Activated naive CD8-positive, alpha-beta T cell treated with anti-CD3 and anti-CD28 coated beads, Interleukin-2, amount 50 U/mL, for 24 hours (primary cell): ENCODE measurements at regions not wholly inside any gene's neighbourhood (a gene's known extent, or its start where the extent isn't known, plus 50 kb on each side); places are given as distances from the start of the nearest gene placed in this dataset.

ENCODE experiments used
- ATAC-seq: fragments of 150-1000 bp; cut with Tn5 transposase; one replicate; pipeline ENCODE4 v1.10.0; 2021
- DNase-seq: peaks from one replicate; pipeline ENCODE4 v3.0.0; 2021
- H3K27ac Mint-ChIP-seq: one replicate; pipeline ENCODE4 v1.8.0; 2021; ENCODE audit warnings: mild to moderate bottlenecking, mixed read lengths
- H3K27me3 Mint-ChIP-seq: one replicate; pipeline ENCODE4 v1.8.0; 2021; ENCODE audit warnings: mixed read lengths
- H3K36me3 Mint-ChIP-seq: one replicate; pipeline ENCODE4 v1.8.0; 2021; ENCODE audit warnings: low read depth, mixed read lengths
- H3K4me1 Mint-ChIP-seq: one replicate; pipeline ENCODE4 v1.8.0; 2021; ENCODE audit warnings: mixed read lengths
- H3K4me3 Mint-ChIP-seq: one replicate; pipeline ENCODE4 v1.8.0; 2021; ENCODE audit warnings: mild to moderate bottlenecking, moderate library complexity, mixed read lengths
- H3K9me3 Mint-ChIP-seq: one replicate; pipeline ENCODE4 v1.8.0; 2021; ENCODE audit warnings: mixed read lengths

DNA sequence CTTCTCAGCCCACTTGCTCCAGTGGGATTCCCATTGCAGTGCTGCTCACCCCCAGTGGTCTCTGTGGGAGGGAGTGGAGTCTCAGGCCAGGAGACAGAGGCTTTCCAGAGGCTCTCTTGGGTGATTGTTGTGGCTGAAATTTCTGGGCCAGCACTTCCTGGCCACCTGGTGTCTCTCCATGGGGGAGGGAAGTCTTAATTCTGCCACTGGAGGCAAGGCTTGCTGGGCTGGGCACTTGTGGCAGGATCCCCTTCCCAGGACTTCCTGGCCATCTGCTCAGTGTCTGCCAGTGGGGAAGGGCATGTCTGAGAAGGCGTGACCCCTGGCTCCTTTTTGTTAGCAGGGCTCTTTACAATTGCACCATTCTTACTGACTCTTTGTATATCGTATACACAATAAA is 351.8 kb downstream of the GABRB3 start:
- Mint-ChIP-seq H3K27me3 (no peaks in the 10 kb centered on the region), H3K9me3 (peaks cover 17% of the 10 kb centered on the region), H3K4me1 (no peaks in the 10 kb centered on the region), H3K4me3 (no peak overlapping the region), H3K36me3 (no peaks in the 10 kb centered on the region), H3K27ac (no peak overlapping the region)
- DNase-seq (no peak), ATAC-seq (no peak)

DNA sequence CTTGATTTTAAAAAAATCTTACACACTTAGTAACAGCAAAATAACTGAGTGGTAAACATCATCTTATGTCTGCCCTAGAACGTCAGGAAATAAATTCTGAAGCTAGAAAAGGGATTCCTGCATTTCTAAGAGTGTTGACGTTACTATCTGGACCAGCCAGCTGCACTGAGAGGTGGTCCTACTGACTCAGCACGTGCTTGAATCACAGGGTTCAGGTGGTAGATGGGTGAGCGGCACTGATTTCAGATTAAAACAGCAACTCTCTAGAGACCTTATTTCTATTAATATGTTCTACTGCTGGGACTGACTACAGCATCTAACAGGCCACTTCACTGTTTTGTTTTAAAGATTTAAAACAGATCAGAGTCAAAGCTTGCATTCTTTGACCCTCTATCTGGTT is 377.2 kb downstream of the GABRB3 start:
- Mint-ChIP-seq H3K36me3 (no peaks in the 10 kb centered on the region), H3K27me3 (peaks cover 2% of the 10 kb centered on the region), H3K27ac (no peak overlapping the region), H3K4me1 (no peaks in the 10 kb centered on the region), H3K9me3 (no peaks in the 10 kb centered on the region), H3K4me3 (no peak overlapping the region)
- ATAC-seq (no peak), DNase-seq (no peak)

DNA sequence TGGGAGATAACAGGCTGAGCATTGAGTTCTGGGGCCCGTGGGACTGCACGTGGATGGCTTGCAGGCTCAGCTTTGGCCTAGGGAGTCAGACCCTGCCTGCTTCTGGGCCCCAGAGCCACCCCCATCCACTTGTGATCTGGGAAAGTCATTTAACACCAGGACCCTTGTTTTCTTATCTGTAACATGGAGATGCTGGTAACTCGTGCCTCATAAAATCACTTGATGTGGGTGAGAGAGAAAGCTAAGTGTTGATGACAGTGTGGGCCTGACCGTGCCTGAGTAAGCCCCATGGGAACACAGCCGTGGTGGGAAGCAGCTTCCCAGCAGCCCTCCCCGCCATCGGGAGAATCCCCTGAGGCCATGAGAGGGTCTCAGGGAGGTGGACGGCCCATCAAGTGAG is 378.1 kb downstream of the GABRB3 start:
- no peaks in the 10 kb centered on the region for H3K36me3 Mint-ChIP-seq
- ATAC-seq: no peak
- DNase-seq: no peak

DNA sequence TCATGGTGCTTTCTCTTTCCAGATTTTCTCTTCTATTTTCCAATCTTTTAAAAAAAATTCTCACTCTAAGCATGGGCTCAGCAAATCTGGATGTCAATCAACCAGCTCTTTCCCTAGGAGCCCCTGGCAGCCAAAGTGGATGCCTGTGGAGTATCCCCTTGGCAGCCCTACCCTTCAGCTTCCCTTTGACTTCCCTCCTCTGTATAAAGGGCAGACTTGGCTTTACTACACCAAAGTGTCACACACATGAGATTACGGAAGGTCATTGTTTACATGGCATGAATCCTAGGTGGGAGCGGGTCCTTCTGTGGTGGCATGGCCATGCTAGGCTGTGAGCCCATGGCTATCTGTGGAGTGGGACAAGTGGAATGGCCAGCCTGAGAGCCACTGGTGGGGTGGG is 379.9 kb downstream of the GABRB3 start:
- no peaks in the 10 kb centered on the region for H3K4me1 Mint-ChIP-seq
- no peak overlapping the region for H3K27ac Mint-ChIP-seq
- H3K9me3 Mint-ChIP-seq: peaks cover 14% of the 10 kb centered on the region
- no peak overlapping the region for H3K4me3 Mint-ChIP-seq
- ATAC-seq: no peak
- no peaks in the 10 kb centered on the region for H3K36me3 Mint-ChIP-seq
- no peak for DNase-seq
- H3K27me3 Mint-ChIP-seq: no peaks in the 10 kb centered on the region

More for the DNA sequence above, 378.1 kb downstream of the GABRB3 start:
- H3K4me3 Mint-ChIP-seq: no peak overlapping the region
- H3K4me1 Mint-ChIP-seq: no peaks in the 10 kb centered on the region
- peaks cover under 1% of the 10 kb centered on the region for H3K27me3 Mint-ChIP-seq
- H3K27ac Mint-ChIP-seq: no peak overlapping the region
- H3K9me3 Mint-ChIP-seq: peaks cover under 1% of the 10 kb centered on the region

DNA sequence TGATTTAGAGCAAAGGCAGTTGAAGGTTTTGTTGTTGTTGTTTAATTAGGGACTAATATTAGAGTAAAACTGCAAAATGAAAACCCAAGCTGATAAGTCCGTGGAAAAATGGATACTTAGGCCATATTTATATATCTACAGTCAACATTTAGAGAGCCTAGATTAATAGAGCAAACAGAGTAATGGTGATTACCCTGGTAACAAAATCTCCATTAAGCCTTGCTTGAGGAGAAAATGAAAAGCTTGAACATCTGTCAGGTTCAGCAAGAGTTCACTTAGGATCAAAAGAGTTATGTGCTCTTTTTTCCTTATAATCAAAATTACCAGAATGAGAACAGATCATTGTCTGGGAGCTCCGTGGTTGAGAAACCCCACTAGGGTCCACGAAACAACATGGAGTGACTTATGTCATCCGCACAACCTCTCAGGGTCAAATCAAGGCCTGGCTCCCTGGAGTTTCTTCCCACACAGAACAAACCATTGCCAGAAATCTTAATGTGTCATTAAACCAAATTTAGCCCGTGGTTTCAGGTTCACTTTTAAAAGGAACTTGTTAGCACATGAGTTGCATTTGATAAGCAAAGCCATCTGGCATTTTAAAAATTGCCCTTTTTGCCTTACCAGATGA is 381.2 kb downstream of the GABRB3 start:
- Mint-ChIP-seq H3K4me3 (no peak overlapping the region), H3K27ac (no peak overlapping the region), H3K36me3 (no peaks in the 10 kb centered on the region), H3K9me3 (peaks cover 14% of the 10 kb centered on the region), H3K27me3 (no peaks in the 10 kb centered on the region), H3K4me1 (no peaks in the 10 kb centered on the region)
- no peak for DNase-seq
- no peak for ATAC-seq

DNA sequence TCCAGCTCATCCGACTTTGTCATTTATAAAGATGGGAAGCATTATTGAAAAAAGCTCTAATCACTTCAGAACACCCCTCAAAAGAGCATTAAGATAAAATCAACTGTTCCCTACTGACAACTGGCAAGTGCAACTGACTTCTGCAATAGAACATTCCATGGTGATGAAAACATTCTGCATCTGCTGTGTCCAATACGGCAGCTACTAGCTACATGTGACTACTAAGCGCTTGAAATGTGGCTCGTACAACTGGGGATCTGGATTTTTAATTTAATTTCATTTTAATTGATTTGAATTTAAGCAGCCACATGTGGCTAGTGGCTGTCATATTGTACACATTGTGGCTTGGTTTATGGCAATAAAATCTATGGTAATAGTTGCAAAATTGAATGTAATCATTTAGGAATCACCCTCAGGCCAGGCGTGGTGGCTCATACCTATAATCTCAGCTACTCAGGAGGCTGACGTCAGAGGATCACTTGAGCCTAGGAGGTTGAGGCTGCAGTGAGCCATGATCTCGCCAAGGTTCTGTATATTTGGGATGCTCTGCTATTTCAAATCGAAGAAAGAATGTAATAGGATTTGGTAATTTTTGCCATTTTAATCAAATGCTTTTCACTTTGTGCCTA is 390.3 kb downstream of the GABRB3 start:
- Mint-ChIP-seq H3K4me3 (no peak overlapping the region), H3K27me3 (no peaks in the 10 kb centered on the region), H3K27ac (no peak overlapping the region), H3K36me3 (no peaks in the 10 kb centered on the region), H3K4me1 (no peaks in the 10 kb centered on the region), H3K9me3 (peaks cover 12% of the 10 kb centered on the region)
- DNase-seq (no peak), ATAC-seq (no peak)

DNA sequence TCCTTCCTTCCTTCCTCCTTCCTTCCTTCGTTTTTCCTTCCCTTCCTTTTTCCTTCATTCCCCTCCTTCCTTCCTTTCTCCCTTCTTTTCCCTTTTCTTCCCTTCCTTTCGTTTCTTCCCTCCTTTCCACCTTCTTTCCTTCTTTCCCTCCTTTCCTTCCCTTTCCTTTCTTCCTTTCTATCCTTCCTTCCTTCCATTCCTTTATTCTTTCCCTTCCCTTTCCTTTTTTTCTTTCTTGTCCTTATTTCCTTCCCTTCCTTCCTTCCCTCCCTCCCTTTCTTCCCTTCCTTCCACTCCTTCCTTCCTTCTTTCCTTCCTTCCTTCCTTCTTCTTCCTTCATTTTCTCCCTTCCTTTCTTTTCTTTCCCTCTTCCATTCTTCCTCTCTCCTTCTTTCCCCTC is 394.6 kb downstream of the GABRB3 start:
- DNase-seq: no peak
- H3K4me3 Mint-ChIP-seq: no peak overlapping the region
- H3K36me3 Mint-ChIP-seq: no peaks in the 10 kb centered on the region
- no peak for ATAC-seq
- H3K27ac Mint-ChIP-seq: no peak overlapping the region
- H3K9me3 Mint-ChIP-seq: peaks cover 22% of the 10 kb centered on the region
- H3K27me3 Mint-ChIP-seq: no peaks in the 10 kb centered on the region
- no peaks in the 10 kb centered on the region for H3K4me1 Mint-ChIP-seq

DNA sequence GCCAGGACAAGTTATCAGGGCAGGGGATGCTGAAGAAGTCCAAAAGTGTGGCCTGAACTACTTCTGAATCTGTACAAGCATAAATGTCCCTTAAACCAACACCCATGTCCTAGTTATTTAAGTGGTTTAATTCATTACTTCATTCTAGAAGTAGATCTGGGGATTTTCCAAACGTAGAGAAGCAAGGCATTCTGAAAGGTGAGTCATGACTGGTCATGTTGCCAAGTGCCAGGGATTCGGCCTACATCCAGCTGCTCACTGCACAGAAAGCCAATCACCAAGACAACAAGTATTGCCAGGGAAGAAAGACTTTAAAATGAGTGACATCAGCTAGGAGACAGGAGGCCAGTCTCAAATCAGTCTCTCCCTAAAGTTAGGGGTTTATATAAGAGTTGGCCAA is 396.6 kb downstream of the GABRB3 start:
- ATAC-seq (no peak), DNase-seq (no peak)
- Mint-ChIP-seq H3K4me3 (no peak overlapping the region), H3K27me3 (no peaks in the 10 kb centered on the region), H3K36me3 (no peaks in the 10 kb centered on the region), H3K4me1 (no peaks in the 10 kb centered on the region), H3K27ac (no peak overlapping the region), H3K9me3 (peaks cover 25% of the 10 kb centered on the region)

DNA sequence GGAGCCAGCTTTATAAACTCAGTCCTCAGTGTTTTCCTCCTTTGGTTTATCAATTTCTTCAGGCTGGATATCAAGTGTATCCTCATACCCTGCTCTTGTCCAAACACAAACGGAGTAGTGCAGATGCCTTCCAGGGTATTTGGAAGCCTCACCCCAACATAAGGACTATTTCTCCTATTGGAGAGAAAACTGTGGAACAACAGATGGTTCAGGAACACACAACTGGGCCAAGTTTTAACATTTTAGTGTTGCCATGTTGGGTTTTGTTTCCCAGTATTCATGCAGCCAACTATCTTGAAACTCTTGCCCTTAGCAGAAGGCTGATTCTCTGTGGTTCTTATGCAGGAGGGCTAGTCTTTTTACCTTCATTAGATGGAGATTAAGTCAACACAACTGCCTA is 398.1 kb downstream of the GABRB3 start:
- H3K4me3 Mint-ChIP-seq: no peak overlapping the region
- ATAC-seq: no peak
- H3K4me1 Mint-ChIP-seq: no peaks in the 10 kb centered on the region
- H3K36me3 Mint-ChIP-seq: no peaks in the 10 kb centered on the region
- peaks cover 33% of the 10 kb centered on the region for H3K9me3 Mint-ChIP-seq
- no peaks in the 10 kb centered on the region for H3K27me3 Mint-ChIP-seq
- DNase-seq: no peak
- H3K27ac Mint-ChIP-seq: no peak overlapping the region

DNA sequence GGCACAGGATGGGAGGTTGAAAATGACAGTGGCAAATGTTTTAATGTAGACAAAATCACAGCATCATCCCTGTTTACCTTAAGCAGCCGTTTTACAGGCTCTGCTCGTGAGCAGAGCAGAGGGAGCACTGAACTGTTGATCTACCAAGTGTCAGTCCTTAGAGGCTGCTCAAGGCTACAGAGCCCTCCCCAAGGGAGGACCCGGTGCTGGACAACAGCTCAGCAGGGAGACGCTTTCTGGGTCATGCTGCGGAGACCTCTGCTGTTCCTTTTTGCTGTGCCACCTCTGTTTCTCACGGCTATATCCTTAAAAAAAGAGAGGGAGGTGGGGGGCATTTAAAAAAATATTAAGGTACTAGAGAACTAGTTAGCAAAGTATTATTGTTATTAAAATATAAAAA is 400.2 kb downstream of the GABRB3 start:
- H3K27ac Mint-ChIP-seq: no peak overlapping the region
- peaks cover 23% of the 10 kb centered on the region for H3K9me3 Mint-ChIP-seq
- H3K4me3 Mint-ChIP-seq: no peak overlapping the region
- H3K27me3 Mint-ChIP-seq: no peaks in the 10 kb centered on the region
- ATAC-seq: no peak
- no peaks in the 10 kb centered on the region for H3K4me1 Mint-ChIP-seq
- no peaks in the 10 kb centered on the region for H3K36me3 Mint-ChIP-seq
- no peak for DNase-seq

DNA sequence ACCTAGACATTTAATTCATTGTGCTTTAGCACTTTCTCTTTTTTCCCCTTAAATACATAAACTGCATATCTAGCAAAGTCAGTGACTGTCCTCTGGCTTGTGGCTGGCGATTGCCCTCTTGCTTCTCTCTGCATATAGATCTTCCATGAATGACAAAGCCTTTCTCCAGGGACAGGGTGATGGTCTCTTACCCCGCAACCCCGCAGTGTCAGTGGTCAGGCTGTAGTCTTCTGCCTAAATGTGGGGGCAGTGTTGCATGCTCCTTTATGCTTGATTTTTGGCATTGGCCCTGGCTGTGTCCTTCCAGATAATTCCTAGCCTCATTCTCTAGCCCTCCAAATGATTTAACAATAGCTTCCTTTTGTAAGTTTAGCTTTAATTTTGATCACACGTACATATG is 407.8 kb downstream of the GABRB3 start:
- Mint-ChIP-seq H3K4me3 (no peak overlapping the region), H3K36me3 (no peaks in the 10 kb centered on the region), H3K27ac (no peak overlapping the region), H3K9me3 (peaks cover 22% of the 10 kb centered on the region), H3K27me3 (no peaks in the 10 kb centered on the region), H3K4me1 (no peaks in the 10 kb centered on the region)
- DNase-seq (no peak), ATAC-seq (no peak)

DNA sequence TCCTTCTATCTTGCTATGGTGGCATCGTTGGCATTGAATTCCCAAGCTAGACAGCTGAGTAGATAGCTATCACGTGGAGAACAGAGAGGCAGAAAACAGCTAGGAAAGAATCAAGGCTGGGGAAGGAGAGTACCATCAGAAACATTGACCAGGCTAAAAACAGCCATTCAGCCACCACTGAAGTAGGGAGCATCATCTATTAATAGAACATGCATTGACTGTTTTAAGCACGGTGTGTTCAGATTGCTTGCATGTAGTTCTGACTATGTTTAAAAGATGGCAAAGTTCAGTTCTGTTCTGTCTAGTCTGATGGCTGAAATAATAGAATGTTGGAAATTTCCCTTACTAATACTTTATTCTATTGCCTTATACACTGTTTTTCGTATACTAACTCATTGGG is 413.0 kb downstream of the GABRB3 start:
- H3K4me3 Mint-ChIP-seq: no peak overlapping the region
- DNase-seq: no peak
- H3K27ac Mint-ChIP-seq: no peak overlapping the region

DNA sequence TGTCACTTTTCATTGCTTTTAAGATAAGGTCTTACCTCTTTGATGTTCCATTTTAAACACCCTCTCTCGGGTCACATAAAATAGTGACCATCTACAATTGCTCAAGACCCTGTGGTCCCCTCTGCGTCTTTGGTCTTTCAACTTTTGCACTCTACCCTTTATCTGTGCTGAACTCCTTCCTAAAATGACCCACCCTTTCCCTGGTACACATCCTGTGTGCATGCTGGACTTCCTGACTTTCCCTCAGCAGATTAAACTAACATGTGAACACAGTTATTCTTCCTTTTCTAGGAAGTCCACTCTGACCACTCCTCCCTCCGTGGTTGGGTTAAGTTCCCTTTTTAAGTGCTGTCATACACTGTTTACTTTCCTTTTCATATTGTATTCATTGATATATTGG is 414.2 kb downstream of the GABRB3 start:
- no peak overlapping the region for H3K27ac Mint-ChIP-seq
- no peak overlapping the region for H3K4me3 Mint-ChIP-seq
- no peak for ATAC-seq

More for the DNA sequence above, 413.0 kb downstream of the GABRB3 start:
- H3K4me1 Mint-ChIP-seq: no peaks in the 10 kb centered on the region
- H3K27me3 Mint-ChIP-seq: no peaks in the 10 kb centered on the region
- no peaks in the 10 kb centered on the region for H3K36me3 Mint-ChIP-seq
- peaks cover 16% of the 10 kb centered on the region for H3K9me3 Mint-ChIP-seq
- no peak for ATAC-seq

DNA sequence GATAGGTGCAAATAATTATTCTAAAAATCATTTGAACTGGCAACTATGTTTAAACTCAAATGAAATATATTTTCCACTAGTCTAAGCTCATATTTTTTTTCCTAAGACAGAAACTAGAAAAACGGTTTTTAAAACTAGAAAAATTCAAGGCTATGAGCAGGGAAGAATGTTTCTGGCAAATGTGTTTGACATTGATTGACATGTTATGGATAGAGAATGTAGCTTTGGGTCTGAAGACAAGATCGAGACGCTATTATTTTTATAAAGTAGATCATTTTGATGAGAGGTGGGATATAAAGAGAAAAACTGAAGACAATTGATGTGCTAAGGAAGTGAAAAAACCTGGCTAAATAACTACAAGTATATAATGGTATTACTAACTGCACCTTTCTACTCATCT is 415.2 kb downstream of the GABRB3 start:
- ATAC-seq (no peak), DNase-seq (no peak)
- Mint-ChIP-seq H3K9me3 (peaks cover 11% of the 10 kb centered on the region), H3K36me3 (no peaks in the 10 kb centered on the region), H3K4me1 (no peaks in the 10 kb centered on the region), H3K27me3 (no peaks in the 10 kb centered on the region), H3K27ac (no peak overlapping the region), H3K4me3 (no peak overlapping the region)

More for the DNA sequence above, 414.2 kb downstream of the GABRB3 start:
- no peaks in the 10 kb centered on the region for H3K4me1 Mint-ChIP-seq
- H3K9me3 Mint-ChIP-seq: peaks cover 15% of the 10 kb centered on the region
- no peaks in the 10 kb centered on the region for H3K36me3 Mint-ChIP-seq
- no peaks in the 10 kb centered on the region for H3K27me3 Mint-ChIP-seq
- DNase-seq: no peak

DNA sequence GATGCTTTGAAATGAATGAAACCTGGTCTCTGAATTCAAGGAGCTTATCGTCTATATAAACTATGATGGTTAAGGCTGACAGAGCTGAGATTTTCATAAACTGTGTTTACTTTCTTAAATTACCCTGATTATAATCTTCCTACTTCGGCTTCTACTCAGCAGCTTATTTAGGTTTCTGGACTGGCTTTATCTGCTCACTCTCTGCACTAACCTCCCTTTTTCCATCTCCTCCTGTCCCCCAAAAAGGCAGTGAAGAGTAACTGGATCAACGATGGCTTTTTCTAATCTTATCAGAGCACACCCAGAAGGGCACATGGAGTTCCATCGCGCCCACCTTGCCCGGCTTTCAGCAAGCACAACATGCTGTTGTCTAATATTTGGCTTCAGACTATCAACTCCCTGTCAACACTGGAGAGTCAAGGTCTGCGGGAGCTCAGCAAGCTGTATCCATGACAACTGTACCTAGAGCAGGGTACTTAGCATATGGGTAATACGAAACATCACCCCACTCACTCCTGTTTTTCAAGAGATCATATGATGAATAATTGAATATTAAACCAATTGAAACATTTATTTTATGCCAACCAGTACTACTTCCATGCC is 417.3 kb downstream of the GABRB3 start:
- Mint-ChIP-seq H3K36me3 (no peaks in the 10 kb centered on the region), H3K9me3 (peaks cover 4% of the 10 kb centered on the region), H3K4me1 (no peaks in the 10 kb centered on the region), H3K4me3 (no peak overlapping the region), H3K27ac (no peak overlapping the region), H3K27me3 (no peaks in the 10 kb centered on the region)
- ATAC-seq (no peak), DNase-seq (no peak)
